Retinal pigment epithelial cell (primary cell): ENCODE measurements at regions not wholly inside any gene's neighbourhood (a gene's known extent, or its start where the extent isn't known, plus 50 kb on each side); places are given as distances from the start of the nearest gene placed in this dataset.

Experiments used
- DNase-seq: peaks from one replicate; pipeline ENCODE4 v3.0.0-alpha.2; 2010; ENCODE audit warnings: low read depth
- H3K4me3 ChIP-seq: 2 replicates; pipeline ENCODE4 v1.5.1; 2011; ENCODE audit warnings: mild to moderate bottlenecking, low read length, control low read depth, moderate library complexity
- CTCF ChIP-seq: conservative IDR thresholded peaks from 2 replicates; pipeline ENCODE4 v1.5.1; 2011; ENCODE audit warnings: low read depth, low read length, control low read depth, inconsistent platforms

- TF ChIP-seq CTCF = no peak
- DNase-seq = no peak
- H3K4me3 ChIP-seq = no peak overlapping the region
Measured at GRCh38 chr9:1362845-1363244, 312.7 kb downstream of the DMRT2 start.

- no peak overlapping the region for H3K4me3 ChIP-seq
- DNase-seq = no peak
- no peak for TF ChIP-seq CTCF
Measured at GRCh38 chr9:1366276-1366675, 316.1 kb downstream of the DMRT2 start.

- no peak overlapping the region for H3K4me3 ChIP-seq
- no peak for TF ChIP-seq CTCF
- no peak for DNase-seq
Measured at GRCh38 chr9:1369297-1369696, 319.1 kb downstream of the DMRT2 start.

- TF ChIP-seq CTCF = no peak
- H3K4me3 ChIP-seq = no peak overlapping the region
- DNase-seq = no peak
Measured at GRCh38 chr9:1373445-1373844, 323.3 kb downstream of the DMRT2 start.

GRCh38 chr9:1383899-1384455 lies 333.8 kb downstream of the DMRT2 start:
- DNase-seq = no peak
- no peak for TF ChIP-seq CTCF
- H3K4me3 ChIP-seq = no peak overlapping the region

- no peak overlapping the region for H3K4me3 ChIP-seq
- no peak for TF ChIP-seq CTCF
- no peak for DNase-seq
Measured at GRCh38 chr9:1384816-1385215, 334.7 kb downstream of the DMRT2 start.

- no peak for DNase-seq
- H3K4me3 ChIP-seq = no peak overlapping the region
- TF ChIP-seq CTCF = no peak
Measured at GRCh38 chr9:1386420-1386819, 336.3 kb downstream of the DMRT2 start.
